GDM1 (cell line): ENCODE measurements at regions not wholly inside any gene's neighbourhood (a gene's known extent, or its start where the extent isn't known, plus 50 kb on each side); places are given as distances from the start of the nearest gene placed in this dataset.

Experiments used
- DNase-seq: peaks from one replicate; lab custom pipeline; 2025; lab: John Stamatoyannopoulos, UW

- no peak for DNase-seq
Observed at GRCh38 chr3:102599819-102600576, 165.2 kb downstream of the ZPLD1 start.

DNA sequence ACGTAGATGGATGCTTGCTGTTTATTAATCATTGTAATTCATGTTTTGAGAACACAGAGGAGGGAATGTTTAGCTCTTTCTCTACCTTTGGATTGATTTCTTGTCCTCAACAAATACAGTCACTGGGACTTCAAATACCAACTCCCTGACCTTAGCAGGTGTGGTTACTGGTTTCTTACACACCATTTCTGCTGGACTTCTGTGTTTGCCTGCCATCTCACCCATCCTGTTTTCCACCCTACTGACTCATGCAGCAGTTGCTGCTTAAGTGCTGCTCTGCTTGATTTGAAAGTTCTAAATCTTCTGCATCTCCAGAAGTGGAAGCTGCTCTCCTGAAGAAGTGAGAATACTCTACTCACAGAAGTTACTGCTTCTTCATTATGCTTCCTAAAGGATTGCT lies 170.3 kb downstream of the ZPLD1 start:
- no peak for DNase-seq

DNA sequence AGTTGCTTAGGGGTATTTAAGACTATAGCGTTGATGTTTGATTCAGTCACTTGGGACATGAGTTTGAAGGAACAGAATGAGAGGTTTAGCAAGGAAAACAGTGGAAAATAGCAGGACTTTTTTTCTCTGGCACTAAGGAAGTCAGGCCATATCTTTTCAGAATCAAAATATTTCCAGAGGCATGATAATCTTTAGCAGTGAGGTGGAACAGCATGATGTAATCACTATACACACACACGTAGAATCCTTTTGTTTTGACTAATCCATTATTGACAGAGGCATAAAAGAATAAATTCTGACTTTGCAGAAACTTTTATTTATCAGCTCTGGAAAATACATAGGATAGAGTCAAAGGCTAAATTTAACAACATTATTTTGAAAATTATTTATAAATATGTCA lies 174.1 kb downstream of the ZPLD1 start:
- no peak for DNase-seq

DNA sequence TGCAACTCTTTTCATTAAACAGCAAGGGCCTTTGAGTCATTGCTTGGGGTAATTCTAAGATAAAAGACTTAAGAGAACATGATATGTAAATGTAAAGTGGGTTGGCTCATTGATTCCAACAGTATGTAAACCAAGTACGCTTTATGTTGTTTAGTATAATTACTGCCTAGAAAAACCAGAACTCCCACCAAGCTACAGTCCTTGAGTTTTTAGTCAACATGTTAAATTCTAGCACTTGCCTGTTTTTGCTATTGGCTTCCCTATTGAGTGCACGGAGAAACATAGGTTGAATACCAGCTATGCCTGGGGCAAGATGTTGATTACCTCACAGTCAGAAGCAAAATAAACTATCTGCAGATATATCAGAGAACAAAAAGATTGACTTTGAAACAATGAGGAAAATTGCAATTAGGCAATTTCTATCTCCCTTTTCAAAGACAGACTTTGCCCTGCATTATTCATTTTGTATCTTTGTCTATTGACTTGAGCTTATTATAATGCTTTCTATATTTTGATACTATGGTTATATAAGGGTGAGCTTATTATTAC lies 179.3 kb downstream of the ZPLD1 start:
- no peak for DNase-seq

GRCh38 chr3:102614585-102614984 lies 179.8 kb downstream of the ZPLD1 start:
- DNase-seq: no peak

DNA sequence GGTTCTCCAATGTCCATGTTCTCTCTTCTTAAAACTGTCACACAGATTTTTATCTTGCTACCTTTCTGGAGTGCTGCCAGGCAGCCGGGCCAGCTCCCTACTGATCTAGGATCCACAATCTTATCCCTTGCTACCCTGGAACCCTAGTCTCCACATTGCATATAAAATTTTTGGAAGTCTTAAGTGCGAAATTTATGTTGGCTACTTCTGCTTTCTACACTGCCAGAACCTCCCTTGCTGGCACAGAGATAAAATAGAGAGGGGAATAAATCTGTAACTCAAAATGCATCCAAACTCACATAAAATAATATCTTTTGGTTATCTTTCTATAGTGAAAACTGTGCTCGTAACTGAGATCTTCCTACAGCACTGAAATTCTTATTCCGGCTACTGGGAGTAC lies 182.6 kb downstream of the ZPLD1 start:
- DNase-seq: no peak

DNA sequence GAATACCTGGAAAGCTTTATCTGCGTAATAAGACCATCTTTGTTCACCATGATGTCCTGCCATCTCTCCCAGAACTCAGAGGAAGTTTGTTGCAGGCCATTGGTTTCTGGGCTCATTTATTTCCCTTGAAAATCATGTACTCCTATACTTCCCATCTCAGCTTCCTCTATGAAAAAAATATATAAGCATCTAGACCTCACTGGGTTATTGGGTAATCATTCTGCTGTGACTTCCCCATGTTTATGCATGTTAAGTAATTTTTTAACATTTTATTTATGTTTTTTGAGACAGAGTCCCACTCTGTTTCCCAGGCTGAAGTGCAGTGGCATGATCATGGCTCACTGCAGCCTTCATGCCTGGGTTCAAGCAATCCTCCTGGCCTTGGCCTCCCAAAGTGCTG lies 184.5 kb downstream of the ZPLD1 start:
- no peak for DNase-seq

- DNase-seq: no peak
Observed at GRCh38 chr3:102629943-102630342, 195.1 kb downstream of the ZPLD1 start.

DNA sequence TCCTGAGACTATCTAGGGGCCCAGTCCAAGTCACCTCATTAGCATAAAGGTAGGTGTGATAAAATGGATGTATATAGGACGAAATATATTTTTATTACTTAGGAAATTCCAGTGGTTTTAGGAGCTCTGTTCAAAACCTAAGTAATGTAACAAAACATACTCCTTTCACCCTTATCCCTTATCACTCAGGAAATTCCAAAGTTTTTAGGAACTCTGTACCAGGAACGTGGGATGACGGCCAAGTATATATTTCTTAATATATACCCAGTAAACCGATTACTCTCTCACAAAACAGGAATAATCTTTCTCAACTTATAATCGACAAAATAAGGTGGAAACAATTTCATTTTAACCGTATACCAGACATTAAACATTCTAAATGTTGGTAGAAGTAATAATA lies 195.7 kb downstream of the ZPLD1 start:
- no peak for DNase-seq

DNA sequence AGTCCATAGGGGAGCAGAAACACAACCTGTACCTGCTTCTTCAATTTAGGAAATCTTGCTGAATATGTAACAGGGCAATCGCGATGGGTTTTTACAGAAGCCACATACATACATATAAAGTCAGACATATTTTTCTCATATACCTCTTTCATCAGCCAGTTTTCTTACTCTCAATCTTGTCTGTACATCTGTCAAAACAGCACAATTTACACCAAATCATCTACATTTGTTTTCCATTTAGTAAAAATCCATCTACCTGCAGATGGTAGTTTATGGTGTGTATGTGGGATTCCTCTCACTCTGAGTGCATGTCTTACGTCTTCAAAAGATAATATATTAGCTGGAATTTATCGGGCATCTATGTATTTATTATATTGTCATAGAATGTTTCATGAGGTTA lies 208.7 kb downstream of the ZPLD1 start:
- no peak for DNase-seq

- no peak for DNase-seq
Observed at GRCh38 chr3:102646557-102646956, 211.7 kb downstream of the ZPLD1 start.

- DNase-seq: no peak
Observed at GRCh38 chr3:102660653-102661052, 225.8 kb downstream of the ZPLD1 start.

DNA sequence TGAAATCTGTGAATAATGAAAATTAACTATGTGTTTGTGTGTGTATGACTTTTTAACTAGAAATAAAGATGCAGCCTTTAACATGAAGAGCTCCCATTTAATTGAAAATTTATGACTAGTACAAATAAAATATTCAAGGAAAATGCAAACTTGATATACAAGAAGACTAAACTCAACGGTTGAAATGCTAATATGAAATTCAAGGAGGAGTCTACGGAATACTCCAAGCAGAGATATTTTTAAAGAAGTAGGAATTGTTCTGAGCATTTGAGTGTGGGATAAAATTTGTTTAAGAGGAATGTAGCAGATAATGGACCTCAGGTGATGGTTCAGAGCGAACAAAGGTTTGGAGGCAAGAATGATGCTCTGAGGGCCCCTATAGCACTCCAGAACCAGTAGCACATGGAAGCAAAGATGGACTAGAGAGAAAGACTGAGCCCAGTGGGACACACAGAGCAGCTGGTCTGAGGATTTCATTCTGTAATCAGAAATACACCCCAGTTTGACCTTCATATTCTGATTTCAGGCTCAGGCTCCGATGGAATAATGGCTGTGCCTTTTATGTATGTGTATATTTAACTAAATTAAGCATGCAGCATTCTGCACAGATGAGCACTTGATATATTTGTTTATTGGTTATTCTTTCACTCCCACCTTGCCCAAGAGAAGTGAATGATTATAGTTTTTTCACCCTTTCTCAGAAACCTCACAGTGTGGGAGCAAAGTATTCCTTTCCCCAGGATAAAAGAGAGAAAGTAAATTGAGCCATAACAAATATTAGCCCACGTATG lies 227.1 kb downstream of the ZPLD1 start:
- DNase-seq: no peak

DNA sequence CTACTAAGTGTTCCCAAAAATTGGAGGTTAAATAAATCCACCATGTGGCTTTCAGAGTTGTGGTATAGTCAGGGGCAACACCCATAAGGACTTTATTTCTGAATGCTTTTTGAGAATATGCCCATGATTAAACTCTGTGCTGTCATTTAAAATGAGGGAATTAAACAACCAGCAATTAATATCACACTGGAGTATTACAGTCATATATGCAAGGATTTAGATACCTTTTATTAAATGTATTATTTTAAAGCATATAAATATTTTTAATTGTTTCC lies 227.6 kb downstream of the ZPLD1 start:
- no peak for DNase-seq

DNA sequence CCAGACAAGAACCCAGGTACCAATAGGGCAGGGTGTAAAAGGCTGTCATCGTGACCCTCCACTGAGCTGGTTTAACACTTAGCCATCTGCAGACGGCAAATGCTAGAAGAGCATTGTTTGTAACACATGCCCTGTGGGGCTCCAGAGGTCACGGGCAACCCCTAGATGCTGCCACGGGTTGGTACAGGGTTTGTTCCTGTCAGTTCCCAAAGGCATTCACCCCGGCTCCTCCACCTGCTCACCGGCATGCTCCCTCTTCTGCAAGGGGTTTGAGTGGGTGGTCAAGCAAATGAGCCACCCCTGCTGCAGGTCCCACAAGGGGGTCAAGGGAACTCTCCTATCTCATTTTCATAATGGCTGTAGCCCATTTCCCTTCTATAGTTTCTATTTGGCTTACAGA lies 229.3 kb downstream of the ZPLD1 start:
- no peak for DNase-seq

DNA sequence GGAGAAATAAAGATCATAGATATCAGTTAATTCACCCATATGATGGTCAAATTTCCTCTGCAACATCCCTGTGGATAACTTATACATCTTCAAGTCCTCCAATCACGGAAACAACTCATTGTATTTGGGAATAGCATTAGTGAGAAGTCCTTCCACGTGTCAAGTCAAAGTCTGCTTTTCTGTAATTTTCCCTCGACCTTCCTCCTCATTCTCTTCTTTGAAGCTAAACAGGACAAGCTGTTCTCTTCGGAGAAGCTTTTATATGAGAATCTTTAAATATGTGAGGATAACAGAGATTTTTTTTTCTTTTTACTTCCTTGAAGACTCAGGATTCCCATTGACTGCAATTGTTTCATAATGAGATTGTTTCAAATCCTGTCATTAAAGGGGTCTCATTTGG lies 230.4 kb downstream of the ZPLD1 start:
- DNase-seq: no peak

- DNase-seq: no peak
Observed at GRCh38 chr3:102668247-102668646, 233.4 kb downstream of the ZPLD1 start.

GRCh38 chr3:102670986-102671385 lies 236.2 kb downstream of the ZPLD1 start:
- DNase-seq: no peak

- DNase-seq: no peak
Observed at GRCh38 chr3:102672305-102672704, 237.5 kb downstream of the ZPLD1 start.

DNA sequence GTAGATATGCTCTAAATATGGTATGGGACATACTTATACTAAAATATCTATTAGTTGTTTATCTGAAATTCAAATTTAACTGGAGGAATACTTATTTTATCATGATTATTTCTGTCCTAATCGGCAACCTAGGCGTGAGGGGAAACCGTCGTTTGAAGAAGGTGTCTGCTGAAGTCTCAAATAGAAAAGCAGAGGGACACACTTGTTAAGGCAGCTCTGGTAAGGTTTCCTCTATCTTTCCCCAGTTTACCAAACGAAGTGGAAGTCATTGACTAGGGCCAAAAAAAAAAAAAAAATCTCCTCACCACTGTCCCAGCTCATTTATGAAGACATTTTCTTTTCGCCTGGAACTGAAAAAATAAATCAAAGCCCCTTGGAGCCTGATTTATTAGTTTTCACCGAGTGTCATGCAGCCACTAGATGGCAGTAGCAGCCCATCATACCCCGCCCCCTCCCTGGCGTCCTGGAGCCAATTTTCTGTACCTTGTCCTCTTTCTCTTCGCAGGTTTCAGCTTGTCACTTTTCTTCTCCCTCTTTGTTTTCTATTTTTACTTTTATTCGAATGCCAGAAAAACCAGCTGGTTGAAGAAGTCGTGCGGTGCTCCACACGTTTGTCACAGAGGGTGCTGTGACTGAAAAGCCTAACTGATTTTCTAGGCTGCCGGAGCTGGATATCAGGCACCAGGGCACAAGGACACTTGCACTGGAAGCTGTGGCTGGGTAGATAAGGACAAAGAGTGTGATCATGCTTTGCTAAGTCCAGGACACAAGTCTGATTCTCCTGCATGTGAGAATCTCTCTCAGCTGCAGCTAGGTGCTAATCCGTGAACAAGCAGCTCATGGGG lies 238.7 kb downstream of the ZPLD1 start:
- DNase-seq: no peak

GRCh38 chr3:102674284-102674683 lies 239.5 kb downstream of the ZPLD1 start:
- no peak for DNase-seq

GRCh38 chr3:102676424-102676823 lies 241.6 kb downstream of the ZPLD1 start:
- DNase-seq: no peak

GRCh38 chr3:102682741-102683140 lies 247.9 kb downstream of the ZPLD1 start:
- DNase-seq: no peak
